ENCODE measurements at regions not wholly inside any gene's neighbourhood (a gene's known extent, or its start where the extent isn't known, plus 50 kb on each side); places are given as distances from the start of the nearest gene placed in this dataset.

GRCh38 chr11:26847459-26847858 lies 125.6 kb upstream of the SLC5A12 start:
- in situ Hi-C loops (cut with MboI): no loop called here
- H3K79me2 ChIP-seq (ENCODE audit: control insufficient read depth, insufficient read depth, low read length): no peaks in the 10 kb centered on the region
- no peak overlapping the region for H3K9ac ChIP-seq (ENCODE audit: control insufficient read depth, insufficient read depth, low read length)
- SMC1A ChIA-PET (ENCODE audit: uncharacterized antibody, unreplicated experiment): no interaction called here
- 15% methylated on average over 3 of the region's 3 CpGs for WGBS (ENCODE audit: insufficient coverage, insufficient replicate concordance, low lambda C conversion rate, missing lambda C conversion rate)
- no peaks in the 10 kb centered on the region for H3K27me3 ChIP-seq (replicated peaks in 1 of 2; ENCODE audit: control insufficient read depth in 2 of 2, insufficient read depth in 2 of 2, low read length in 1 of 2)
- no peak overlapping the region for H2AFZ ChIP-seq (ENCODE audit: control insufficient read depth, low read depth, low read length)
- RAD21 ChIA-PET (ENCODE audit: unreplicated experiment): no interaction called here
- intact Hi-C loops (cut with micrococcal nuclease; ENCODE audit: unreplicated experiment): no loop called here
- BruUV-seq (replicated peaks): no TSS peak
- H3K4me3 ChIP-seq: no peak overlapping the region
- no peak overlapping the region for H3K4me2 ChIP-seq (ENCODE audit: control insufficient read depth, insufficient read depth)
- no peaks in the 10 kb centered on the region for H4K20me1 ChIP-seq (ENCODE audit: control insufficient read depth, insufficient read depth)
- no peaks in the 10 kb centered on the region for H3K36me3 ChIP-seq (ENCODE audit: control insufficient read depth in 2 of 2, insufficient read depth in 2 of 2, low read length in 1 of 2)
- POLR2A ChIA-PET: no interaction called here
- DNase-seq (ENCODE audit: low read depth, low spot score): no peak
- H3K9me3 ChIP-seq (replicated peaks; ENCODE audit: control insufficient read depth, insufficient read depth, low read length): no peaks in the 10 kb centered on the region
- ATAC-seq: no peak
- CTCF ChIA-PET: no interaction called here
- no peak for TF ChIP-seq NRF1 (conservative IDR thresholded peaks at IDR 0.05; ENCODE audit: low read depth, low read length)
- peak; percentile 47 for FAIRE-seq
- no peaks in the 10 kb centered on the region for H3K4me1 ChIP-seq (ENCODE audit: control insufficient read depth, insufficient read depth, low read length)
- H3K27ac ChIP-seq (ENCODE audit: control insufficient read depth, insufficient read depth): no peak overlapping the region

- Histone ChIP-seq H3K4me2 (ENCODE audit: control insufficient read depth, insufficient read depth) (no peak overlapping the region), H2AFZ (ENCODE audit: control insufficient read depth, low read depth, low read length) (no peak overlapping the region), H3K27me3 (replicated peaks in 1 of 2; ENCODE audit: control insufficient read depth in 2 of 2, insufficient read depth in 2 of 2, low read length in 1 of 2) (no peaks in the 10 kb centered on the region), H3K9me3 (replicated peaks; ENCODE audit: control insufficient read depth, insufficient read depth, low read length) (no peaks in the 10 kb centered on the region), H3K27ac (ENCODE audit: control insufficient read depth, insufficient read depth) (no peak overlapping the region), H3K36me3 (ENCODE audit: control insufficient read depth in 2 of 2, insufficient read depth in 2 of 2, low read length in 1 of 2) (no peaks in the 10 kb centered on the region), H3K79me2 (ENCODE audit: control insufficient read depth, insufficient read depth, low read length) (no peaks in the 10 kb centered on the region), H4K20me1 (ENCODE audit: control insufficient read depth, insufficient read depth) (no peaks in the 10 kb centered on the region), H3K4me1 (ENCODE audit: control insufficient read depth, insufficient read depth, low read length) (no peaks in the 10 kb centered on the region), H3K4me3 (no peak overlapping the region), H3K9ac (ENCODE audit: control insufficient read depth, insufficient read depth, low read length) (no peak overlapping the region)
- no peak for DNase-seq (ENCODE audit: low read depth, low spot score)
- ChIA-PET RAD21 (ENCODE audit: unreplicated experiment) (no interaction called here), CTCF (no interaction called here), SMC1A (ENCODE audit: uncharacterized antibody, unreplicated experiment) (no interaction called here), POLR2A (no interaction called here)
- FAIRE-seq: no peak
- intact Hi-C loops (cut with micrococcal nuclease; ENCODE audit: unreplicated experiment) (no loop called here), in situ Hi-C loops (cut with MboI) (no loop called here)
- TF ChIP-seq TAF1 (IDR thresholded peaks at IDR 0.05; ENCODE audit: borderline replicate concordance, low read depth, low read length) (no peak), EP300 (IDR thresholded peaks at IDR 0.05; ENCODE audit: borderline replicate concordance in 1 of 2, control insufficient read depth in 1 of 2, low read depth in 2 of 2, low read length in 2 of 2) (no peak), NFIC (IDR thresholded peaks at IDR 0.05; ENCODE audit: low read depth, low read length) (no peak), POU2F2 (IDR thresholded peaks at IDR 0.05; ENCODE audit: borderline replicate concordance, low read depth, low read length) (no peak), E2F8 (IDR thresholded peaks at IDR 0.05; ENCODE audit: low read depth, partially characterized antibody) (no peak), MEF2B (IDR thresholded peaks at IDR 0.05; ENCODE audit: partially characterized antibody, poor library complexity, severe bottlenecking) (no peak), JUND (IDR thresholded peaks at IDR 0.05; ENCODE audit: low read depth, low read length) (no peak), KAT2A (conservative IDR thresholded peaks at IDR 0.05; ENCODE audit: control insufficient read depth, low read depth, low read length) (no peak)
- no peak for ATAC-seq
- no TSS peak for BruUV-seq (replicated peaks)
- 0% methylated on average over 1 of the region's 1 CpG for WGBS (ENCODE audit: insufficient coverage, insufficient replicate concordance, low lambda C conversion rate, missing lambda C conversion rate)
These were observed 126.1 kb upstream of the SLC5A12 start for GRCh38 chr11:26847977-26848376.

All from GM12878 (cell line).